LNCAP (cell line): ENCODE measurements at regions not wholly inside any gene's neighbourhood (a gene's known extent, or its start where the extent isn't known, plus 50 kb on each side); places are given as distances from the start of the nearest gene placed in this dataset.

Experiments used
- TF ChIP-seq, protein P1 (sequence below): fragments of 450-650 bp; IDR thresholded peaks from 2 replicates; pipeline ENCODE4 v1.5.1; 2017; ENCODE audit warnings: mild to moderate bottlenecking

GRCh38 chrX:20319054-20319453 lies 52.3 kb upstream of the RPS6KA3 start:
- TF ChIP-seq, protein P1, sequence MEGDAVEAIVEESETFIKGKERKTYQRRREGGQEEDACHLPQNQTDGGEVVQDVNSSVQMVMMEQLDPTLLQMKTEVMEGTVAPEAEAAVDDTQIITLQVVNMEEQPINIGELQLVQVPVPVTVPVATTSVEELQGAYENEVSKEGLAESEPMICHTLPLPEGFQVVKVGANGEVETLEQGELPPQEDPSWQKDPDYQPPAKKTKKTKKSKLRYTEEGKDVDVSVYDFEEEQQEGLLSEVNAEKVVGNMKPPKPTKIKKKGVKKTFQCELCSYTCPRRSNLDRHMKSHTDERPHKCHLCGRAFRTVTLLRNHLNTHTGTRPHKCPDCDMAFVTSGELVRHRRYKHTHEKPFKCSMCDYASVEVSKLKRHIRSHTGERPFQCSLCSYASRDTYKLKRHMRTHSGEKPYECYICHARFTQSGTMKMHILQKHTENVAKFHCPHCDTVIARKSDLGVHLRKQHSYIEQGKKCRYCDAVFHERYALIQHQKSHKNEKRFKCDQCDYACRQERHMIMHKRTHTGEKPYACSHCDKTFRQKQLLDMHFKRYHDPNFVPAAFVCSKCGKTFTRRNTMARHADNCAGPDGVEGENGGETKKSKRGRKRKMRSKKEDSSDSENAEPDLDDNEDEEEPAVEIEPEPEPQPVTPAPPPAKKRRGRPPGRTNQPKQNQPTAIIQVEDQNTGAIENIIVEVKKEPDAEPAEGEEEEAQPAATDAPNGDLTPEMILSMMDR = no peak

GRCh38 chrX:20317873-20318272 lies 51.2 kb upstream of the RPS6KA3 start:
- TF ChIP-seq, protein P1 = no peak
